GM21737 (cell line): ENCODE measurements at regions not wholly inside any gene's neighbourhood (a gene's known extent, or its start where the extent isn't known, plus 50 kb on each side); places are given as distances from the start of the nearest gene placed in this dataset.

Experiments used
- ATAC-seq: cut with Tn5 transposase; IDR thresholded peaks from one replicate; pipeline ENCODE4 v1.9.1; 2021; ENCODE audit warnings: mild to moderate bottlenecking, moderate library complexity; ENCODE audit not compliant: unreplicated experiment

GRCh38 chr9:81394881-81395675 lies 294.3 kb downstream of the TLE1 start:
- no peak for ATAC-seq

GRCh38 chr9:81393985-81394811 lies 295.1 kb downstream of the TLE1 start:
- ATAC-seq: no peak

GRCh38 chr9:81391457-81391825 lies 297.9 kb downstream of the TLE1 start:
- no peak for ATAC-seq

GRCh38 chr9:81390792-81391456 lies 298.4 kb downstream of the TLE1 start:
- no peak for ATAC-seq

- ATAC-seq: no peak
These were observed 299.8 kb downstream of the TLE1 start for GRCh38 chr9:81389569-81389993.

GRCh38 chr9:81388831-81389230 lies 300.5 kb downstream of the TLE1 start:
- ATAC-seq: no peak

GRCh38 chr9:81387360-81388106 lies 301.8 kb downstream of the TLE1 start:
- no peak for ATAC-seq

- no peak for ATAC-seq
These were observed 304.4 kb downstream of the TLE1 start for GRCh38 chr9:81384911-81385310.

GRCh38 chr9:81382281-81382680 lies 307.1 kb downstream of the TLE1 start:
- no peak for ATAC-seq

GRCh38 chr9:81381694-81382093 lies 307.7 kb downstream of the TLE1 start:
- no peak for ATAC-seq

GRCh38 chr9:81380504-81381359 lies 308.6 kb downstream of the TLE1 start:
- ATAC-seq: no peak

- ATAC-seq: no peak
These were observed 309.7 kb downstream of the TLE1 start for GRCh38 chr9:81379655-81380054.

- no peak for ATAC-seq
These were observed 311.4 kb downstream of the TLE1 start for GRCh38 chr9:81377921-81378320.

- no peak for ATAC-seq
These were observed 312.0 kb downstream of the TLE1 start for GRCh38 chr9:81377320-81377719.

- ATAC-seq: no peak
These were observed 313.9 kb downstream of the TLE1 start for GRCh38 chr9:81375187-81376100.

- no peak for ATAC-seq
These were observed 314.7 kb downstream of the TLE1 start for GRCh38 chr9:81374459-81375186.

- ATAC-seq: no peak
These were observed 316.1 kb downstream of the TLE1 start for GRCh38 chr9:81373294-81373693.

- no peak for ATAC-seq
These were observed 316.6 kb downstream of the TLE1 start for GRCh38 chr9:81372628-81373191.
